ENCODE measurements at regions not wholly inside any gene's neighbourhood (a gene's known extent, or its start where the extent isn't known, plus 50 kb on each side); places are given as distances from the start of the nearest gene placed in this dataset.

DNA sequence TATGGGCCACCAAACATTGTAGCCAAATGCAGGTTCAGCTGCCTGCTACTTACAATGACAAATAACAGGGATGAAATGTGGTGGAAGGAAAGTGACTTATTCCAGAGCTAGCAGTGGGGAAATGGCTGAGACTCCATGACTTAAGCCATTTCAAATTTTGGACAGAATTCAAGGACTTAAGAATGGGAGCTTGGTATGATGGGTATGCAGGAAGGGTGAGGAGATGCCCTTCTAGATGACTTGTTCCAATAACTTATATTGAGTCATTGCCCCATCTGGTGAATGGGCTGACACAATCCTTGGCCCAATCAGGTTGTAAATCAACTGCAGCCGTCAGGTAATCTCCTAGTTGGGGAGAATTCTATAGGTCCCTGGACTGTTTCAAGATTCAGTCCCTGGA lies 230.7 kb upstream of the SGCD start:
- FAIRE-seq: no peak

DNA sequence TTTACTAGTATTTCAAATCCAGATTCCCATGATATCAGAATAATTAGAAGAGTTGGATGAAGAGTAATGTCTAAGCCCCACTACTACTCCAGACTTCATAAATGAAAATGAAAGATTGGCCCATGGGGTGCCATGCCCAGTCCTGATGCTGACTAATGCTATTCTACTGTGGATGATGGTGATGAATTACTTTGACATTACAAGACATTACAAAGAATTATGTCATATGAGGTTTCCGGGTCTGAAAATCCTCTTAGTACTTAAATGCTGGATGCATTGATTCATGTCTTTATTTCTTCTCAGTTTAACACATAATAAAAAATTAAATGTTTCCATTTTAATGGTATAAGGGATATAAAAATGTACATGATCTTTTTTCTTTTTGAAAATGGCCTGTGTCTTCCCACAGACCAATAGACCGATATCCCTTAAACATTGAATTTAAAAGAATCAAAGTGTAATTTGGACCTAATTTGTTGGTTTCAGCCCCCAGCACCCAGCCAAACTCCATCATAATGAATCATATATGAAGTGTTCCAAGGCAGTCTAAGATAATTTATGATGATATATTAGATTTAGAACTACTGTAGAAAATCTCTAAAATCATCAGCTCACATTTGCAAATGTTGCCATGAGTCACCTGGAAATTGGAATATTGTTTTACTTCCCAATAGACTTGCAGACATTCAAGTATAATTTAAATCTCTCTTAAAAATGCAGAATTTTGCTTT lies 223.6 kb upstream of the SGCD start:
- FAIRE-seq: no peak

GRCh38 chr5:156109317-156110023 lies 217.5 kb upstream of the SGCD start:
- FAIRE-seq: no peak

DNA sequence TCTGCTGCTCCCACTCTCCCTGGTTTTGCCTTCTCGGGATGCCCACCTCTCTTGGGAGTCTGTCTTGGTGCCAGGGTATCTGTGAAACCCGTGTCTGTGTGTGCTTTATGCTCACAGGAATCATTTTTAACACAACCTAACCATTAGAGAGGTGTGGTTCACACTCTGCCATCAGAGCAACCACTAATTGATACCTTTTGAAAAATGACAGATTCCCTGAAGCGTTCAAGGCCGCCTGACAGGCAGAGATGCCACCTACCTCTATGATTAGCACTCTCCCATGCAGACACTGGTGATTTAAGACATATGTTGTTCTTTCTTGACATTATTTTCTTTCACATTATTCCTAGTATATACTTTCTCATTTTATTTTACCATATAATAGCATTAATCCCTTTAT lies 207.3 kb upstream of the SGCD start:
- no peak for FAIRE-seq

GRCh38 chr5:156120777-156121176 lies 206.2 kb upstream of the SGCD start:
- no peak for FAIRE-seq

DNA sequence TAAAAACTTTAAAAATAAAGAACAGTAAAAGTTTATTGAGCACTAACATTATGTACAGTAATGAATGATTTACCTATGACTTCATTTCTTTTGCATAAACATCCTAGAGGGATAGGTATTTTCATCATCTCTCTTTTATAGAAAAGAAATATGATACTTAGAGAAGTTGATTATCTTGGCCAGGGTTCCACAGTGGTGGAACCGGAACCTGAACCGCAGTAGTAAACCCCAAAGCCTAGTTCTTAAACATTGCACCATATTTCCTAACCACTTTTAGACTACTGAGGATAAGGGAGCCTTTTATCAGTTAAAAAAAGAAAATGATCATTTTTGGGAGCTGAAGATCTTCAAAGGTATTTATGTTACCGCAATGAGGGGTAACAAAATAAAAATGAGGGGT lies 205.7 kb upstream of the SGCD start:
- no peak for FAIRE-seq

GRCh38 chr5:156121882-156122281 lies 205.1 kb upstream of the SGCD start:
- no peak for FAIRE-seq

- no peak for FAIRE-seq
Observed at GRCh38 chr5:156124708-156125107, 202.3 kb upstream of the SGCD start.

DNA sequence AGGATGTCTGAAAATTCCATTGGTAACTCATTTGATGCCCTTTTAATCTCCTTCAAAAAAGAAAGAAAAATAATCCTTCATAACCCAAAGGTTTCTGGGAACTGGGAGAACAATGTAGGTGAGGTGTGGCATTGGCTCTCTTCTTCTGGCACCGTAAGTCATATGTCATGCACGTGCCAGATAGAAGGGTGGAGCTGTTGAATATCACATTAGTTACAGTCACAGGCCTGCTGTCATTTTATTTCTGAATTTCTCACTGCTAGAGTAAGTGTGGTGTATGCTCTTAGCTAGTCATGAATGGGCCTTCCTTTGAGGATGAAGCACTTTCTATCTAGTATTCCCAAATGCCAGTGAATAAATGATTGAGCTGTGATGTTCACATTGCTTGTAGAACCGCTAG lies 201.8 kb upstream of the SGCD start:
- no peak for FAIRE-seq

DNA sequence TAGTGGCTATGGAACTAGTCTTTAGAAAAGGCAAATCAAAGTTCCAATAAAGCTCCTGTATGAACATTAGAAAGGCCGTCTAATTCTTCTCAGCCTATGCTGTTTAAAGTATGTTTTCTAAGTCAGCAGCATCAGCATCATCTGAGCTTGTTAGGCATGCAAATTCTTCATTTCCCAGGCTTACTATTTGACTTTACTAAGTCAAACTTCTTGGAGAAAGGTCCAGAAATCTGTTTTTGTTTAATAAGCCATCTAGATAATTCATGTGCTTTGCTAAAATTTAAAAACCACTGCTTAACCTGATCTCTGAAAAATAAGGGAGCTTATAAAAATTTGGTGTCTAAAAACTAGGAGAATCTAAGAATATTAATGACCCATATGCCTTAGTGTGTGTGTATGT lies 200.2 kb upstream of the SGCD start:
- FAIRE-seq: no peak

GRCh38 chr5:156128026-156128425 lies 198.9 kb upstream of the SGCD start:
- FAIRE-seq: no peak

- FAIRE-seq: no peak
Observed at GRCh38 chr5:156134216-156134615, 192.7 kb upstream of the SGCD start.

DNA sequence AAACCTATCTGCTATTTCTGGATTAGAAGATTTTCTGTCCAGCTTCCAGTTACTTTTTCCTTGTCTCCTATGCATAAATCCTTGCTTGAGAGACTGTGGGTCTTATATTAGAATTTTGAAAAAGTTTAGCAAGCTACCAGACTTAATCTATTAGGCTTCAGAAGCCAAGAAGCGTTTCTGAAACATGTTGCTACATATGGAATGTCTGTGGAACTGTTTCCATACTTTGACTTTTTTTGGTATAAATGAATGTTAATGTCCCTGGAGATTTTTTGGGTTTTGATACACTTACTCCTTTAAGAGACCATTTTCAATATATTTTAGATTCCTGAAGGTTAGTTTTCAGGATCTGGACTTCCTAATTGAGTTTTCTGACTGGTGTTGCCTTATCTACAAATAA lies 191.4 kb upstream of the SGCD start:
- no peak for FAIRE-seq

DNA sequence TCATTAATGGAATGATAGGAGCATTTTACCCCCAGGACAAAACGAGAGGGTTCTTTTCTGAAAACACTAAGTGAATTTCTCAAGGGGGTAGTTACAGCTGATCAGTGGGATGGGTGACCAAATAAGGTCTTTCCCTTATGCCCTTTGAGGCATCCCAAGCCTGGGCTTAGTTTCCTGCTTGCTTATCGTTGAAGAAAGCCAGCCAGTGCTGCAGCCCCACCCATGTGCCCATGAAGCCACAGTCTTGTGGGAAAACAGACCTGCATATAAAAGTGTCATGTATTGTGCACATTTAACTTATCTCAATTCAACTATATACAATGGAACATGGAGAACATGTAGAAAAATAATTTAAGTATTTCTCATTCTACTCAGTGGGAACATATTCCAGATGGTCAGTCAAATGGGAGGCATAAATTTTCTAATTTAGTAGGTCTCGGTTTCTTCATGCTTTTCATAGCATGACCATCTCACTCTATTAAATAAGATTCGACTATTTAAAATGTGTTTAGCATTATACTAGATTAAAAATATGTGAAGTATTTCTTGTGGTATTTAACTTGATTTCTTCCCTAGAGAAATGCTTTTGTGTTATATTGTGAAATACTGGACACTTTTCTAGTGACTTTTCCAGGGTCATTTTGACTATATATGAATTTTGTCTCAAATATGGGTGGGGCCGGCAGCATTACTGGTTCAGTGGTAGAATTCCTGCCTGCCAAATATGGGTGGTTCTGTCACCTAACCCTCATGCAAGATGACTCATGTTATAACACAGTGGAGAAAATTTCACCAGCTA lies 189.7 kb upstream of the SGCD start:
- no peak for FAIRE-seq

GRCh38 chr5:156142867-156143266 lies 184.1 kb upstream of the SGCD start:
- no peak for FAIRE-seq

DNA sequence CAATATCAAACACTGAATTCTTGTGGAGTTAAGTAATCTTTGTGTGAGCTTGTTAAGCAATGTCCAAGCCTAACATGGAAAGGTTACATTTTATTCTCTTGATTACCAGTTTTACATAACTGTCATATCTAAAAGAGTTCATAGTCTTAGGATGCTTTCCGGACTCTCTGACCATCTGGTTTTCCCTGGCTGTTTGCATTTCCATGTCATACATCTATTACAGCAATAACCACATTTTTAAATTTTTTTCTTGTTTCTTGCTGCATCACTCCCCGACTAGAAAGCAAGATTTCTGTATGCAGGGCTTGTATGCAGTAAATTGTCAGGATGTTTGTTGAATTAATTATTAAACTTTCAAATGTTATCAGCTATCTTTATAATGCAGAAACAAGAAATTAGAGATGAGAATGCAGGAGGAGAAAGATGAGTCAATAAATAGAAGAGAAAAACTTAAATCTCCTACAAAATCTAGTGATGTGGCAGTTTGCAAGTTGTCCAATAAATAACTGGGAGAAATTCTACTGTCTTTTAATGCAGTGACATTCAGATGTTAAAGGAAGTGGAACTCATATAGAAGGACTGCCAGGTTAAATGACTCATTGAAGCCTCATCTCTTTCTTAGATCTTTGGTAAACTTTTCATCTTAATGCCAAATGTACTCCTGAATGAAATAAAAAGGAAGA lies 179.6 kb upstream of the SGCD start:
- no peak for FAIRE-seq

- FAIRE-seq: no peak
Observed at GRCh38 chr5:156147944-156148285, 179.0 kb upstream of the SGCD start.

GRCh38 chr5:156148301-156148700 lies 178.7 kb upstream of the SGCD start:
- no peak for FAIRE-seq

GRCh38 chr5:156149213-156149612 lies 177.8 kb upstream of the SGCD start:
- FAIRE-seq: no peak

DNA sequence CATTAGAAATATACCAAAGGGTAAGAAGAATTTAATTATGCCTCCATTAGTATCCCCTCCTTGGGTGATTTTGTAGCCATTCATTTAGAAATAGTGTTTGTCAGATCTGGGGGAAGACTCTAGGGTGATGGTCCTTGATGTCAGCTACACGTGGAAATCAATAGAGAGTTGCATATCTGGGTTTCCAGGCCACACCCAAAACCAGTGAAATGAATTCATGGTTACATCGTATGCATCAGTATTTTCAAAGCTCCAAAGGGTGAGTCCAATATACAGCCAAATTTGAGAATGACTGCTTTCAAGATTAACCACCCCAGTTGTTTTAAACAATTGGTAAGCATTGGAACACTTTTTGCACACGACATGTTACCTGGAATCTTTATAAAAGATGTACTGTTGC lies 173.4 kb upstream of the SGCD start:
- FAIRE-seq: no peak

GRCh38 chr5:156154757-156155156 lies 172.2 kb upstream of the SGCD start:
- FAIRE-seq: no peak

- FAIRE-seq: peak; percentile 38
Observed at GRCh38 chr5:156155598-156155997, 171.4 kb upstream of the SGCD start.

GRCh38 chr5:156164306-156164705 lies 162.7 kb upstream of the SGCD start:
- FAIRE-seq: no peak

Measured in islet of Langerhans (tissue), 1 donor.